Activated naive CD8-positive, alpha-beta T cell treated with anti-CD3 and anti-CD28 coated beads, Interleukin-2, amount 10 ng/mL, durations not matched to agents 7 days and 5 days (primary cell): ENCODE measurements at regions not wholly inside any gene's neighbourhood (a gene's known extent, or its start where the extent isn't known, plus 50 kb on each side); places are given as distances from the start of the nearest gene placed in this dataset.

Experiments used
- ATAC-seq: fragments of 150-1000 bp; cut with Tn5 transposase; one replicate; pipeline ENCODE4 v1.10.0; 2021; ENCODE audit warnings: low read depth, moderate library complexity
- POLR2A ChIA-PET: fragments of 350-600 bp; sonication (Branson Sonifier 250); formaldehyde crosslinking; loops from one replicate; lab custom pipeline; 2021; ENCODE audit warnings: antibody characterized with exemption; lab: Charles Lee
- DNase-seq: peaks from one replicate; pipeline ENCODE4 v3.0.0; 2021
- H3K27ac Mint-ChIP-seq: one replicate; pipeline ENCODE4 v1.8.0; 2022; ENCODE audit warnings: mild to moderate bottlenecking, mixed read lengths
- H3K27me3 Mint-ChIP-seq: one replicate; pipeline ENCODE4 v1.8.0; 2022; ENCODE audit warnings: mild to moderate bottlenecking, moderate library complexity, mixed read lengths
- H3K36me3 Mint-ChIP-seq: one replicate; pipeline ENCODE4 v1.8.0; 2021; ENCODE audit warnings: mild to moderate bottlenecking, mixed read lengths
- H3K4me1 Mint-ChIP-seq: one replicate; pipeline ENCODE4 v1.8.0; 2021; ENCODE audit warnings: mixed read lengths
- H3K4me3 Mint-ChIP-seq: one replicate; pipeline ENCODE4 v1.8.0; 2022; ENCODE audit warnings: mild to moderate bottlenecking, moderate library complexity, mixed read lengths
- H3K9me3 Mint-ChIP-seq: one replicate; pipeline ENCODE4 v1.8.0; 2021; ENCODE audit warnings: mixed read lengths

GRCh38 chr12:116427200-116427930 lies 131.8 kb upstream of the MAP1LC3B2 start:
- Mint-ChIP-seq H3K36me3 (no peaks in the 10 kb centered on the region), H3K27me3 (peaks cover 2% of the 10 kb centered on the region), H3K27ac (no peak overlapping the region), H3K4me1 (no peaks in the 10 kb centered on the region), H3K9me3 (no peaks in the 10 kb centered on the region), H3K4me3 (no peak overlapping the region)
- ATAC-seq (no peak), DNase-seq (no peak)
- POLR2A ChIA-PET: no interaction called here

GRCh38 chr12:116429826-116430360 lies 129.3 kb upstream of the MAP1LC3B2 start:
- Mint-ChIP-seq H3K9me3 (no peaks in the 10 kb centered on the region), H3K4me1 (no peaks in the 10 kb centered on the region), H3K27ac (no peak overlapping the region), H3K4me3 (no peak overlapping the region), H3K36me3 (no peaks in the 10 kb centered on the region), H3K27me3 (peaks cover 2% of the 10 kb centered on the region)
- ATAC-seq (no peak), DNase-seq (no peak)
- POLR2A ChIA-PET: no interaction called here

- POLR2A ChIA-PET: no interaction called here
- H3K27ac Mint-ChIP-seq: no peak overlapping the region
- H3K9me3 Mint-ChIP-seq: no peaks in the 10 kb centered on the region
Measured at GRCh38 chr12:116430911-116431565, 128.1 kb upstream of the MAP1LC3B2 start.

GRCh38 chr12:116431677-116432300 lies 127.4 kb upstream of the MAP1LC3B2 start:
- Mint-ChIP-seq H3K27ac (no peak overlapping the region), H3K4me3 (no peak overlapping the region), H3K27me3 (peaks cover 2% of the 10 kb centered on the region), H3K36me3 (no peaks in the 10 kb centered on the region), H3K4me1 (no peaks in the 10 kb centered on the region), H3K9me3 (no peaks in the 10 kb centered on the region)
- DNase-seq (no peak), ATAC-seq (no peak)
- POLR2A ChIA-PET: no interaction called here

More at GRCh38 chr12:116430911-116431565, 128.1 kb upstream of the MAP1LC3B2 start:
- ATAC-seq: no peak
- H3K27me3 Mint-ChIP-seq: peaks cover 2% of the 10 kb centered on the region
- DNase-seq: no peak
- no peak overlapping the region for H3K4me3 Mint-ChIP-seq
- H3K36me3 Mint-ChIP-seq: no peaks in the 10 kb centered on the region
- H3K4me1 Mint-ChIP-seq: no peaks in the 10 kb centered on the region

- H3K27me3 Mint-ChIP-seq: peaks cover 2% of the 10 kb centered on the region
- no peaks in the 10 kb centered on the region for H3K9me3 Mint-ChIP-seq
- H3K27ac Mint-ChIP-seq: no peak overlapping the region
- no peak for DNase-seq
- H3K36me3 Mint-ChIP-seq: no peaks in the 10 kb centered on the region
- no peak overlapping the region for H3K4me3 Mint-ChIP-seq
- H3K4me1 Mint-ChIP-seq: no peaks in the 10 kb centered on the region
- ATAC-seq: no peak
- POLR2A ChIA-PET: no interaction called here
Measured at GRCh38 chr12:116432314-116432750, 126.8 kb upstream of the MAP1LC3B2 start.

GRCh38 chr12:116433249-116433648 lies 125.9 kb upstream of the MAP1LC3B2 start:
- ATAC-seq (no peak), DNase-seq (no peak)
- Mint-ChIP-seq H3K27me3 (peaks cover 2% of the 10 kb centered on the region), H3K4me1 (no peaks in the 10 kb centered on the region), H3K27ac (no peak overlapping the region), H3K9me3 (no peaks in the 10 kb centered on the region), H3K36me3 (no peaks in the 10 kb centered on the region), H3K4me3 (no peak overlapping the region)
- POLR2A ChIA-PET: no interaction called here

GRCh38 chr12:116434155-116435011 lies 124.8 kb upstream of the MAP1LC3B2 start:
- Mint-ChIP-seq H3K4me1 (no peaks in the 10 kb centered on the region), H3K36me3 (no peaks in the 10 kb centered on the region), H3K4me3 (no peak overlapping the region), H3K27ac (no peak overlapping the region), H3K27me3 (peaks cover 2% of the 10 kb centered on the region), H3K9me3 (no peaks in the 10 kb centered on the region)
- DNase-seq: no peak
- no peak for ATAC-seq
- POLR2A ChIA-PET: no interaction called here

- no peak for ATAC-seq
- no peak overlapping the region for H3K4me3 Mint-ChIP-seq
- POLR2A ChIA-PET: no interaction called here
Measured at GRCh38 chr12:116435984-116436383, 123.2 kb upstream of the MAP1LC3B2 start.

GRCh38 chr12:116436561-116437249 lies 122.5 kb upstream of the MAP1LC3B2 start:
- Mint-ChIP-seq H3K27ac (no peak overlapping the region), H3K9me3 (no peaks in the 10 kb centered on the region), H3K27me3 (peaks cover 2% of the 10 kb centered on the region), H3K4me1 (no peaks in the 10 kb centered on the region), H3K4me3 (no peak overlapping the region), H3K36me3 (no peaks in the 10 kb centered on the region)
- no peak for ATAC-seq
- POLR2A ChIA-PET: no interaction called here
- no peak for DNase-seq

More at GRCh38 chr12:116435984-116436383, 123.2 kb upstream of the MAP1LC3B2 start:
- no peaks in the 10 kb centered on the region for H3K4me1 Mint-ChIP-seq
- no peak for DNase-seq
- peaks cover 2% of the 10 kb centered on the region for H3K27me3 Mint-ChIP-seq
- H3K9me3 Mint-ChIP-seq: no peaks in the 10 kb centered on the region
- no peak overlapping the region for H3K27ac Mint-ChIP-seq
- no peaks in the 10 kb centered on the region for H3K36me3 Mint-ChIP-seq

- no peaks in the 10 kb centered on the region for H3K9me3 Mint-ChIP-seq
- H3K36me3 Mint-ChIP-seq: no peaks in the 10 kb centered on the region
- H3K27me3 Mint-ChIP-seq: no peaks in the 10 kb centered on the region
- no peaks in the 10 kb centered on the region for H3K4me1 Mint-ChIP-seq
- no peak for DNase-seq
- no peak overlapping the region for H3K27ac Mint-ChIP-seq
- POLR2A ChIA-PET: no interaction called here
- H3K4me3 Mint-ChIP-seq: no peak overlapping the region
- no peak for ATAC-seq
Measured at GRCh38 chr12:116441292-116441691, 117.9 kb upstream of the MAP1LC3B2 start.

- Mint-ChIP-seq H3K27me3 (no peaks in the 10 kb centered on the region), H3K36me3 (no peaks in the 10 kb centered on the region), H3K4me3 (no peak overlapping the region), H3K9me3 (no peaks in the 10 kb centered on the region), H3K4me1 (no peaks in the 10 kb centered on the region), H3K27ac (no peak overlapping the region)
- POLR2A ChIA-PET: no interaction called here
- DNase-seq (no peak), ATAC-seq (no peak)
Measured at GRCh38 chr12:116442304-116442703, 116.9 kb upstream of the MAP1LC3B2 start.

GRCh38 chr12:116442946-116443345 lies 116.2 kb upstream of the MAP1LC3B2 start:
- H3K4me1 Mint-ChIP-seq: no peaks in the 10 kb centered on the region
- H3K27ac Mint-ChIP-seq: no peak overlapping the region
- POLR2A ChIA-PET: no interaction called here
- no peaks in the 10 kb centered on the region for H3K27me3 Mint-ChIP-seq
- H3K36me3 Mint-ChIP-seq: no peaks in the 10 kb centered on the region
- no peak for DNase-seq
- ATAC-seq: no peak
- no peaks in the 10 kb centered on the region for H3K9me3 Mint-ChIP-seq
- no peak overlapping the region for H3K4me3 Mint-ChIP-seq
